ENCODE measurements at regions not wholly inside any gene's neighbourhood (a gene's known extent, or its start where the extent isn't known, plus 50 kb on each side); places are given as distances from the start of the nearest gene placed in this dataset.

GRCh38 chr12:97292588-97292987, 170.0 kb upstream of the RMST start:
- H3K9me1 ChIP-seq (replicated peaks; ENCODE audit: control insufficient read depth, extremely low read depth, insufficient read depth, low read length) = no peaks in the 10 kb centered on the region
- DNase-seq (ENCODE audit: low read depth, low spot score) = no peak
- no peak for FAIRE-seq

More at GRCh38 chr12:97292588-97292987, 170.0 kb upstream of the RMST start:
- CTCF ChIA-PET = no interaction called here
- no peaks in the 10 kb centered on the region for H3K36me3 ChIP-seq (ENCODE audit: control insufficient read depth in 2 of 2, extremely low read depth in 1 of 2, insufficient read depth in 2 of 2, low read length in 2 of 2)
- no TSS peak for BruUV-seq (replicated peaks)
- H3K79me2 ChIP-seq (ENCODE audit: control insufficient read depth, insufficient read depth, low read length) = no peaks in the 10 kb centered on the region
- no peak overlapping the region for H3K4me2 ChIP-seq (ENCODE audit: insufficient read depth, low read length)
- no peaks in the 10 kb centered on the region for H3K4me1 ChIP-seq (ENCODE audit: control insufficient read depth, extremely low read depth, insufficient read depth, low read length)
- H2AFZ ChIP-seq (ENCODE audit: low read depth, low read length) = no peak overlapping the region
- no peaks in the 10 kb centered on the region for H3K9me3 ChIP-seq (replicated peaks; ENCODE audit: control insufficient read depth, insufficient read depth, low read length)
- dilution Hi-C loops (cut with MboI; ENCODE audit: extremely low pct_ligation_motif_present, low sequenced_read_pairs) = no loop called here
- H4K20me1 ChIP-seq (replicated peaks; ENCODE audit: control insufficient read depth, extremely low read depth, insufficient read depth, low read length) = no peaks in the 10 kb centered on the region
- intact Hi-C loops (cut with micrococcal nuclease) = no loop called here
- TF ChIP-seq MAX (IDR thresholded peaks at IDR 0.05; ENCODE audit: insufficient read depth, insufficient read length) (no peak), EZH2 (IDR thresholded peaks at IDR 0.05; ENCODE audit: borderline replicate concordance, low read depth, low read length, severe bottlenecking) (no peak), MYC (IDR thresholded peaks at IDR 0.05; ENCODE audit: low read depth, low read length) (no peak), FOS (IDR thresholded peaks at IDR 0.05; ENCODE audit: borderline replicate concordance, insufficient read depth, low read length) (no peak), POLR2AphosphoS5 (IDR thresholded peaks at IDR 0.05; ENCODE audit: insufficient read depth, low read depth, low read length) (no peak), CTCF (IDR thresholded peaks at IDR 0.05; ENCODE audit: extremely low read depth in 1 of 2, insufficient read depth in 1 of 2, low read depth in 1 of 2, low read length in 2 of 2) (no peak), GATA2 (IDR thresholded peaks at IDR 0.05; ENCODE audit: insufficient read depth, insufficient read length, low read depth, low read length) (no peak), POLR2A (IDR thresholded peaks at IDR 0.05; ENCODE audit: low read depth, low read length) (no peak), JUN (IDR thresholded peaks at IDR 0.05; ENCODE audit: borderline replicate concordance, insufficient read depth, insufficient read length, low read depth) (no peak)
- no peak overlapping the region for H3K9ac ChIP-seq (replicated peaks; ENCODE audit: extremely low read depth, insufficient read depth, low read length)
- POLR2A ChIA-PET = no interaction called here
- no peaks in the 10 kb centered on the region for H3K27me3 ChIP-seq (ENCODE audit: control insufficient read depth in 2 of 2, insufficient read depth in 2 of 2, low read length in 2 of 2)
- no peak overlapping the region for H3K27ac ChIP-seq (ENCODE audit: insufficient read depth, low read depth, low read length)
- no peak overlapping the region for H3K4me3 ChIP-seq (replicated peaks in 1 of 3; ENCODE audit: insufficient read depth in 1 of 3, low read depth in 1 of 3, low read length in 3 of 3)
